CD4-positive, alpha-beta T cell (primary cell): ENCODE measurements at regions not wholly inside any gene's neighbourhood (a gene's known extent, or its start where the extent isn't known, plus 50 kb on each side); places are given as distances from the start of the nearest gene placed in this dataset.

ENCODE experiments used
- ATAC-seq: fragments of 200-7000 bp; cut with Tn5 transposase; one replicate; pipeline ENCODE4 v1.10.0; 2022; ENCODE audit warnings: mild to moderate bottlenecking; ENCODE audit not compliant: poor library complexity
- CTCF ChIA-PET: fragments of 350-600 bp; sonication (Branson Sonifier 250); formaldehyde crosslinking; loops from one replicate; lab custom pipeline; 2021; ENCODE audit warnings: antibody characterized with exemption, inconsistent platforms; lab: Charles Lee
- POLR2A ChIA-PET: fragments of 350-600 bp; sonication (Branson Sonifier 250); formaldehyde crosslinking; loops from one replicate; lab custom pipeline; 2021; ENCODE audit warnings: antibody characterized with exemption, inconsistent platforms; lab: Charles Lee
- DNase-seq, 14 experiments: peaks; one replicate each; pipeline ENCODE4 v3.0.0-alpha.2; 2013 to 2020; ENCODE audit warnings: mixed read lengths in 2 of 14
- H3K27ac ChIP-seq, 2 donors: one replicate each; pipeline versions ENCODE4 v1.5.1 to v1.7.0; 2013; ENCODE audit warnings: low read length in 2 of 2, low read depth in 1 of 2, mild to moderate bottlenecking in 1 of 2
- H3K27me3 ChIP-seq, 2 experiments: 1 replicate in 1 of 2; 2 replicates in 1 of 2; pipeline versions ENCODE4 v1.6.1 to v1.7.0; 2013; ENCODE audit warnings: low read length in 2 of 2, control low read depth in 1 of 2, mild to moderate bottlenecking in 1 of 2, moderate library complexity in 1 of 2; ENCODE audit not compliant: insufficient read depth in 2 of 2, control insufficient read depth in 1 of 2
- H3K36me3 ChIP-seq: one replicate; pipeline ENCODE4 v1.6.1; 2013; ENCODE audit warnings: low read length, control low read depth; ENCODE audit not compliant: insufficient read depth
- H3K4me1 ChIP-seq: one replicate; pipeline ENCODE4 v1.6.1; 2013; ENCODE audit warnings: low read length, control low read depth; ENCODE audit not compliant: insufficient read depth
- H3K4me3 ChIP-seq: one replicate; pipeline ENCODE4 v1.5.1; 2013; ENCODE audit warnings: mild to moderate bottlenecking, low read length, moderate library complexity
- H3K9me3 ChIP-seq, 2 experiments: 1 replicate in 1 of 2; 2 replicates in 1 of 2; pipeline versions ENCODE4 v1.6.1 to v1.7.0; 2013; ENCODE audit warnings: low read length in 2 of 2, mild to moderate bottlenecking in 2 of 2, control low read depth in 1 of 2, moderate library complexity in 1 of 2; ENCODE audit not compliant: control insufficient read depth in 1 of 2, insufficient read depth in 1 of 2
- H3K27ac Mint-ChIP-seq: one replicate; pipeline ENCODE4 v1.8.0; 2020; ENCODE audit warnings: mixed read lengths
- H3K27me3 Mint-ChIP-seq: one replicate; pipeline ENCODE4 v1.8.0; 2021; ENCODE audit warnings: mixed read lengths
- H3K36me3 Mint-ChIP-seq: one replicate; pipeline ENCODE4 v1.8.0; 2021; ENCODE audit warnings: low read depth, mixed read lengths
- H3K4me1 Mint-ChIP-seq: one replicate; pipeline ENCODE4 v1.8.0; 2021; ENCODE audit warnings: low read depth, mixed read lengths
- H3K4me3 Mint-ChIP-seq: one replicate; pipeline ENCODE4 v1.8.0; 2020; ENCODE audit warnings: mild to moderate bottlenecking, mixed read lengths
- H3K9me3 Mint-ChIP-seq: one replicate; pipeline ENCODE4 v1.8.0; 2020; ENCODE audit warnings: mixed read lengths
- CTCF ChIP-seq: fragments of 200-600 bp; IDR thresholded peaks from one replicate; pipeline ENCODE4 v1.8.0; 2022; ENCODE audit warnings: antibody characterized with exemption, mild to moderate bottlenecking
- intact Hi-C, 2 experiments: fragments of 100-400 bp; cut with DNase I in 1 of 2; cut with micrococcal nuclease in 1 of 2; formaldehyde crosslinking; loops; one replicate each; pipeline versions ENCODE4 v1.15.1 to v1.9.0; 2023 to 2025; cut with DNase I, micrococcal nuclease

GRCh38 chr14:98773814-98774213 lies 498.2 kb downstream of the BCL11B start:
- ChIA-PET CTCF (no interaction called here), POLR2A (no interaction called here)
- no peaks in the 10 kb centered on the region for H3K27me3 ChIP-seq
- no peaks in the 10 kb centered on the region for H3K9me3 ChIP-seq
- no peaks in the 10 kb centered on the region for H3K4me1 ChIP-seq
- H3K36me3 ChIP-seq: no peaks in the 10 kb centered on the region
- no peaks in the 10 kb centered on the region for H3K4me1 Mint-ChIP-seq
- DNase-seq (no peak), ATAC-seq (no peak)
- no peaks in the 10 kb centered on the region for H3K27me3 Mint-ChIP-seq
- intact Hi-C loops: no loop called here
- no peak overlapping the region for H3K27ac Mint-ChIP-seq
- H3K27ac ChIP-seq: no peak overlapping the region
- peaks cover 2% of the 10 kb centered on the region for H3K9me3 Mint-ChIP-seq
- H3K36me3 Mint-ChIP-seq: no peaks in the 10 kb centered on the region
- H3K4me3 ChIP-seq: no peak overlapping the region
- H3K4me3 Mint-ChIP-seq: no peak overlapping the region
- TF ChIP-seq CTCF: no peak

GRCh38 chr14:98775892-98776291 lies 496.1 kb downstream of the BCL11B start:
- Histone ChIP-seq H3K36me3 (no peaks in the 10 kb centered on the region), H3K27ac (no peak overlapping the region), H3K4me1 (no peaks in the 10 kb centered on the region), H3K27me3 (no peaks in the 10 kb centered on the region), H3K4me3 (no peak overlapping the region), H3K9me3 (no peaks in the 10 kb centered on the region)
- no peak overlapping the region for H3K27ac Mint-ChIP-seq
- intact Hi-C loops: no loop called here
- ATAC-seq (no peak), DNase-seq (no peak)
- H3K9me3 Mint-ChIP-seq: peaks cover 2% of the 10 kb centered on the region
- no peaks in the 10 kb centered on the region for H3K4me1 Mint-ChIP-seq
- POLR2A ChIA-PET: no interaction called here
- H3K27me3 Mint-ChIP-seq: no peaks in the 10 kb centered on the region
- CTCF ChIA-PET: no interaction called here
- no peak for TF ChIP-seq CTCF
- H3K36me3 Mint-ChIP-seq: no peaks in the 10 kb centered on the region
- no peak overlapping the region for H3K4me3 Mint-ChIP-seq

GRCh38 chr14:98782062-98782461 lies 489.9 kb downstream of the BCL11B start:
- H3K9me3 Mint-ChIP-seq: peaks cover 2% of the 10 kb centered on the region
- H3K27me3 Mint-ChIP-seq: no peaks in the 10 kb centered on the region
- intact Hi-C loops: no loop called here
- no peaks in the 10 kb centered on the region for H3K27me3 ChIP-seq
- H3K36me3 ChIP-seq: no peaks in the 10 kb centered on the region
- no peaks in the 10 kb centered on the region for H3K36me3 Mint-ChIP-seq
- ChIA-PET POLR2A (no interaction called here), CTCF (no interaction called here)
- H3K4me1 ChIP-seq: no peaks in the 10 kb centered on the region
- H3K9me3 ChIP-seq: no peaks in the 10 kb centered on the region
- no peak overlapping the region for H3K27ac ChIP-seq
- no peak overlapping the region for H3K4me3 ChIP-seq
- no peak overlapping the region for H3K27ac Mint-ChIP-seq
- no peak for ATAC-seq
- no peak for TF ChIP-seq CTCF
- H3K4me3 Mint-ChIP-seq: no peak overlapping the region
- H3K4me1 Mint-ChIP-seq: no peaks in the 10 kb centered on the region
- DNase-seq: no peak
